Neuronal stem cell (in vitro differentiated cells): ENCODE measurements at regions not wholly inside any gene's neighbourhood (a gene's known extent, or its start where the extent isn't known, plus 50 kb on each side); places are given as distances from the start of the nearest gene placed in this dataset.

ENCODE experiments used
- DNase-seq: peaks from one replicate; pipeline ENCODE4 v3.0.0-alpha.2; 2013; ENCODE audit warnings: low spot score
- H2AFZ ChIP-seq: one replicate; pipeline ENCODE4 v1.6.1; 2013; ENCODE audit warnings: mild to moderate bottlenecking, low read length, inconsistent platforms
- H2AK5ac ChIP-seq: 2 replicates; pipeline ENCODE4 v1.6.1; 2013; ENCODE audit warnings: low read depth, mild to moderate bottlenecking, inconsistent platforms, low read length, moderate library complexity, mixed read lengths
- H2BK120ac ChIP-seq: 2 replicates; pipeline ENCODE4 v1.6.1; 2013; ENCODE audit warnings: low read depth, mild to moderate bottlenecking, inconsistent platforms, low read length, moderate library complexity, mixed read lengths
- H2BK12ac ChIP-seq: one replicate; pipeline ENCODE4 v1.6.1; 2013; ENCODE audit warnings: low read length, inconsistent platforms
- H2BK15ac ChIP-seq: 2 replicates; pipeline ENCODE4 v1.6.1; 2013; ENCODE audit warnings: mild to moderate bottlenecking, low read length, inconsistent platforms, mixed read lengths
- H2BK5ac ChIP-seq: one replicate; pipeline ENCODE4 v1.6.1; 2013; ENCODE audit warnings: inconsistent platforms, mild to moderate bottlenecking, low read length, moderate library complexity
- H3K14ac ChIP-seq: one replicate; pipeline ENCODE4 v1.6.1; 2013; ENCODE audit warnings: low read length, inconsistent platforms
- H3K18ac ChIP-seq: 2 replicates; pipeline ENCODE4 v1.6.1; 2013; ENCODE audit warnings: low read length, inconsistent platforms
- H3K23ac ChIP-seq: 2 replicates; pipeline ENCODE4 v1.6.1; 2013; ENCODE audit warnings: low read depth, mild to moderate bottlenecking, mixed read lengths, low read length, inconsistent platforms; ENCODE audit not compliant: poor library complexity
- H3K27ac ChIP-seq: replicated peaks from 3 replicates; pipeline ENCODE4 v1.5.1; 2013; ENCODE audit warnings: low read length, inconsistent platforms
- H3K27me3 ChIP-seq, 3 experiments: 2 replicates each; pipeline ENCODE4 v1.6.1; 2013; ENCODE audit warnings: low read length in 3 of 3, mild to moderate bottlenecking in 2 of 3, inconsistent platforms in 1 of 3, low read depth in 1 of 3, mixed read lengths in 1 of 3, moderate library complexity in 1 of 3; ENCODE audit not compliant: control insufficient read depth in 3 of 3, insufficient read depth in 3 of 3
- H3K36me3 ChIP-seq, 2 donors: replicated peaks in 1 of 2; 2 replicates each; pipeline ENCODE4 v1.6.1; 2013; ENCODE audit warnings: low read length in 2 of 2; ENCODE audit not compliant: control insufficient read depth in 2 of 2, insufficient read depth in 2 of 2
- H3K4ac ChIP-seq: 2 replicates; pipeline ENCODE4 v1.6.1; 2013; ENCODE audit warnings: inconsistent platforms, mild to moderate bottlenecking, low read length, moderate library complexity
- H3K4me1 ChIP-seq, 2 donors: 1 replicate in 1 of 2; 2 replicates in 1 of 2; pipeline ENCODE4 v1.6.1; 2013; ENCODE audit warnings: low read length in 2 of 2, low read depth in 1 of 2; ENCODE audit not compliant: control insufficient read depth in 2 of 2, insufficient read depth in 1 of 2
- H3K4me2 ChIP-seq: one replicate; pipeline ENCODE4 v1.6.1; 2013; ENCODE audit warnings: mild to moderate bottlenecking, low read length, inconsistent platforms; ENCODE audit not compliant: insufficient read depth, poor library complexity, severe bottlenecking
- H3K4me3 ChIP-seq, 2 donors: 2 replicates each; pipeline ENCODE4 v1.5.1; 2013; ENCODE audit warnings: low read length in 2 of 2, mild to moderate bottlenecking in 2 of 2, inconsistent platforms in 1 of 2, moderate library complexity in 1 of 2
- H3K79me1 ChIP-seq: one replicate; pipeline ENCODE4 v1.6.1; 2013; ENCODE audit warnings: low read depth, mild to moderate bottlenecking, inconsistent platforms, low read length, moderate library complexity
- H3K9ac ChIP-seq: one replicate; pipeline ENCODE4 v1.6.1; 2013; ENCODE audit warnings: mild to moderate bottlenecking, low read depth, low read length, inconsistent platforms; ENCODE audit not compliant: poor library complexity
- H3K9me3 ChIP-seq, 2 donors: replicated peaks in 1 of 2; 2 replicates each; pipeline versions ENCODE3 to v1.6.1; 2013; ENCODE audit warnings: low read length in 2 of 2, mild to moderate bottlenecking in 2 of 2, inconsistent platforms in 1 of 2, low read depth in 1 of 2, mixed read lengths in 1 of 2, moderate library complexity in 1 of 2; ENCODE audit not compliant: control insufficient read depth in 2 of 2, insufficient read depth in 1 of 2
- H4K8ac ChIP-seq: one replicate; pipeline ENCODE4 v1.6.1; 2013; ENCODE audit warnings: low read depth, mild to moderate bottlenecking, inconsistent platforms, low read length, moderate library complexity
- H4K91ac ChIP-seq: one replicate; pipeline ENCODE4 v1.6.1; 2013; ENCODE audit warnings: low read length, low read depth, mild to moderate bottlenecking, inconsistent platforms; ENCODE audit not compliant: poor library complexity
- whole genome bisulfite sequencing, 2 donors: extraction: QIAGEN DNeasy Blood & Tissue Kit; methylation state at CpG; one replicate each; pipeline ENCODE4 v1.1.7; 2013; ENCODE audit warnings: missing lambda C conversion rate in 2 of 2, mixed read lengths in 1 of 2; ENCODE audit not compliant: insufficient read length in 2 of 2, insufficient replicate concordance in 1 of 2; ENCODE audit errors: extremely low coverage in 2 of 2; 5-methylcytosine and 5-hydroxymethylcytosine counted together

- no peak overlapping the region for H4K91ac ChIP-seq
- H4K8ac ChIP-seq, result no peak overlapping the region
- H3K4me3 ChIP-seq, result no peak overlapping the region
- no peak overlapping the region for H2AK5ac ChIP-seq
- H3K23ac ChIP-seq, result no peak overlapping the region
- H3K27me3 ChIP-seq, result no peaks in the 10 kb centered on the region
- no CpG with 5 or more reads among the region's 5 CpGs for WGBS, 2 donors
- no peak overlapping the region for H2BK12ac ChIP-seq
- no peaks in the 10 kb centered on the region for H3K36me3 ChIP-seq
- H3K27ac ChIP-seq, result no peak overlapping the region
- H3K4me2 ChIP-seq, result no peak overlapping the region
- H3K14ac ChIP-seq, result no peak overlapping the region
- DNase-seq, result no peak
- no peak overlapping the region for H3K18ac ChIP-seq
- H3K4ac ChIP-seq, result no peak overlapping the region
- H3K9ac ChIP-seq, result no peak overlapping the region
- H3K9me3 ChIP-seq, result no peaks in the 10 kb centered on the region
- H3K4me1 ChIP-seq, result no peaks in the 10 kb centered on the region
- H2BK120ac ChIP-seq, result no peak overlapping the region
- H2BK15ac ChIP-seq, result no peak overlapping the region
- no peak overlapping the region for H2BK5ac ChIP-seq
- H3K79me1 ChIP-seq, result no peaks in the 10 kb centered on the region
- H2AFZ ChIP-seq, result no peak overlapping the region
These were observed 584.0 kb upstream of the RAG2 start for GRCh38 chr11:37182031-37182430.

- Histone ChIP-seq H3K4me2 (no peak overlapping the region), H4K91ac (no peak overlapping the region), H3K9ac (no peak overlapping the region), H2AFZ (no peak overlapping the region), H3K14ac (no peak overlapping the region), H3K36me3 (no peaks in the 10 kb centered on the region), H3K9me3 (no peaks in the 10 kb centered on the region), H2BK120ac (no peak overlapping the region), H2AK5ac (no peak overlapping the region), H3K4me3 (no peak overlapping the region), H4K8ac (no peak overlapping the region), H3K79me1 (no peaks in the 10 kb centered on the region), H3K27ac (no peak overlapping the region), H3K27me3 (no peaks in the 10 kb centered on the region), H2BK12ac (no peak overlapping the region), H3K18ac (no peak overlapping the region), H2BK15ac (no peak overlapping the region), H3K4me1 (no peaks in the 10 kb centered on the region), H3K23ac (no peak overlapping the region), H2BK5ac (no peak overlapping the region), H3K4ac (no peak overlapping the region)
- no CpG with 5 or more reads among the region's 1 CpG for WGBS, 2 donors
- no peak for DNase-seq
These were observed 579.7 kb upstream of the RAG2 start for GRCh38 chr11:37177721-37178120.

GRCh38 chr11:37171451-37171850 lies 573.4 kb upstream of the RAG2 start:
- H4K8ac ChIP-seq, result no peak overlapping the region
- H3K9ac ChIP-seq, result no peak overlapping the region
- H3K23ac ChIP-seq, result no peak overlapping the region
- no peaks in the 10 kb centered on the region for H3K36me3 ChIP-seq
- WGBS, 2 donors, result no CpG with 5 or more reads among the region's 2 CpGs
- H3K27me3 ChIP-seq, result no peaks in the 10 kb centered on the region
- H3K14ac ChIP-seq, result no peak overlapping the region
- H2BK5ac ChIP-seq, result no peak overlapping the region
- no peaks in the 10 kb centered on the region for H3K79me1 ChIP-seq
- no peak overlapping the region for H2AFZ ChIP-seq
- H3K4me1 ChIP-seq, result no peaks in the 10 kb centered on the region
- H3K9me3 ChIP-seq, result no peaks in the 10 kb centered on the region
- H2BK15ac ChIP-seq, result no peak overlapping the region
- no peak overlapping the region for H3K4me3 ChIP-seq
- H3K4ac ChIP-seq, result no peak overlapping the region
- DNase-seq, result no peak
- H3K4me2 ChIP-seq, result no peak overlapping the region
- no peak overlapping the region for H4K91ac ChIP-seq
- H2BK120ac ChIP-seq, result no peak overlapping the region
- no peak overlapping the region for H2BK12ac ChIP-seq
- no peak overlapping the region for H3K18ac ChIP-seq
- H2AK5ac ChIP-seq, result no peak overlapping the region
- no peak overlapping the region for H3K27ac ChIP-seq

- Histone ChIP-seq H2BK5ac (no peak overlapping the region), H3K27me3 (no peaks in the 10 kb centered on the region), H2BK12ac (no peak overlapping the region), H3K9ac (no peak overlapping the region), H3K23ac (no peak overlapping the region), H3K14ac (no peak overlapping the region), H4K91ac (no peak overlapping the region), H2AK5ac (no peak overlapping the region), H3K4me3 (no peak overlapping the region), H2BK120ac (no peak overlapping the region), H3K9me3 (no peaks in the 10 kb centered on the region), H3K18ac (no peak overlapping the region), H4K8ac (no peak overlapping the region), H3K79me1 (no peaks in the 10 kb centered on the region), H3K36me3 (no peaks in the 10 kb centered on the region), H2BK15ac (no peak overlapping the region), H3K4me2 (no peak overlapping the region), H3K4ac (no peak overlapping the region), H3K4me1 (no peaks in the 10 kb centered on the region), H2AFZ (no peak overlapping the region), H3K27ac (no peak overlapping the region)
- DNase-seq, result no peak
These were observed 572.3 kb upstream of the RAG2 start for GRCh38 chr11:37170311-37170710.
